ENCODE measurements at regions not wholly inside any gene's neighbourhood (a gene's known extent, or its start where the extent isn't known, plus 50 kb on each side); places are given as distances from the start of the nearest gene placed in this dataset.

GRCh38 chr15:87263296-87263695 is 993.2 kb downstream of the NTRK3 start:
- no peak for TF ChIP-seq CTCF (IDR thresholded peaks at IDR 0.05; ENCODE audit: insufficient read depth, low read length)
- H3K4me3 ChIP-seq (ENCODE audit: low read depth, low read length), result no peak overlapping the region
- no peak for DNase-seq (ENCODE audit: low read depth)

GRCh38 chr15:87245592-87245991 is 1010.9 kb downstream of the NTRK3 start:
- H3K4me3 ChIP-seq (ENCODE audit: low read depth, low read length), result no peak overlapping the region
- DNase-seq (ENCODE audit: low read depth), result no peak

GRCh38 chr15:87243474-87243873 is 1013.1 kb downstream of the NTRK3 start:
- no peak overlapping the region for H3K4me3 ChIP-seq (ENCODE audit: low read depth, low read length)
- TF ChIP-seq CTCF (IDR thresholded peaks at IDR 0.05; ENCODE audit: insufficient read depth, low read length), result no peak

More at GRCh38 chr15:87245592-87245991, 1010.9 kb downstream of the NTRK3 start:
- TF ChIP-seq CTCF (IDR thresholded peaks at IDR 0.05; ENCODE audit: insufficient read depth, low read length), result no peak

GRCh38 chr15:87239582-87240230 is 1016.8 kb downstream of the NTRK3 start:
- TF ChIP-seq CTCF (IDR thresholded peaks at IDR 0.05; ENCODE audit: insufficient read depth, low read length), result no peak
- no peak overlapping the region for H3K4me3 ChIP-seq (ENCODE audit: low read depth, low read length)
- DNase-seq (ENCODE audit: low read depth), result no peak

More at GRCh38 chr15:87243474-87243873, 1013.1 kb downstream of the NTRK3 start:
- no peak for DNase-seq (ENCODE audit: low read depth)

- no peak overlapping the region for H3K4me3 ChIP-seq (ENCODE audit: low read depth, low read length)
- no peak for TF ChIP-seq CTCF (IDR thresholded peaks at IDR 0.05; ENCODE audit: insufficient read depth, low read length)
- DNase-seq (ENCODE audit: low read depth), result no peak
Observed at GRCh38 chr15:87238451-87239068, 1018.0 kb downstream of the NTRK3 start.

GRCh38 chr15:87228460-87228859 is 1028.1 kb downstream of the NTRK3 start:
- H3K4me3 ChIP-seq (ENCODE audit: low read depth, low read length), result no peak overlapping the region
- DNase-seq (ENCODE audit: low read depth), result no peak
- TF ChIP-seq CTCF (IDR thresholded peaks at IDR 0.05; ENCODE audit: insufficient read depth, low read length), result no peak

Data from fibroblast of the aortic adventitia (primary cell).